Liver (tissue), 8 donors: ENCODE measurements at regions not wholly inside any gene's neighbourhood (a gene's known extent, or its start where the extent isn't known, plus 50 kb on each side); places are given as distances from the start of the nearest gene placed in this dataset.

Experiments used
- DNase-seq: peaks from one replicate; pipeline ENCODE4 v3.0.0-alpha.2; 2017; ENCODE audit warnings: low spot score
- H3K27ac ChIP-seq, 2 donors: one replicate each; pipeline ENCODE4 v1.7.0; 2013; ENCODE audit warnings: inconsistent platforms in 2 of 2, low read length in 2 of 2, control low read depth in 1 of 2, low read depth in 1 of 2, mild to moderate bottlenecking in 1 of 2
- H3K27me3 ChIP-seq, 4 donors: one replicate each; pipeline versions ENCODE4 v1.6.1 to v1.7.0; 2013; ENCODE audit warnings: low read length in 3 of 4, inconsistent platforms in 1 of 4, mild to moderate bottlenecking in 1 of 4, moderate library complexity in 1 of 4; ENCODE audit not compliant: control insufficient read depth in 4 of 4, insufficient read depth in 4 of 4
- H3K36me3 ChIP-seq, 4 donors: one replicate each; pipeline versions ENCODE4 v1.6.1 to v1.7.0; 2013; ENCODE audit warnings: low read length in 3 of 4, mild to moderate bottlenecking in 3 of 4, low read depth in 1 of 4, moderate library complexity in 1 of 4; ENCODE audit not compliant: control insufficient read depth in 4 of 4, insufficient read depth in 3 of 4
- H3K4me1 ChIP-seq, 4 donors: one replicate each; pipeline versions ENCODE4 v1.6.1 to v1.7.0; 2013; ENCODE audit warnings: low read length in 3 of 4, mild to moderate bottlenecking in 3 of 4, moderate library complexity in 1 of 4; ENCODE audit not compliant: control insufficient read depth in 4 of 4, insufficient read depth in 4 of 4
- H3K4me3 ChIP-seq, 3 donors: one replicate each; pipeline versions ENCODE4 v1.6.1 to v1.7.0; 2013; ENCODE audit warnings: low read length in 3 of 3, control low read depth in 1 of 3, low read depth in 1 of 3, mild to moderate bottlenecking in 1 of 3
- H3K9ac ChIP-seq, 2 donors: one replicate each; pipeline ENCODE4 v1.7.0; 2013; ENCODE audit warnings: low read length in 2 of 2, mild to moderate bottlenecking in 2 of 2, moderate library complexity in 2 of 2, control low read depth in 1 of 2, low read depth in 1 of 2
- H3K9me3 ChIP-seq, 4 donors: one replicate each; pipeline versions ENCODE4 v1.6.1 to v1.7.0; 2013; ENCODE audit warnings: low read length in 3 of 4; ENCODE audit not compliant: control insufficient read depth in 4 of 4
- ATF3 ChIP-seq: IDR thresholded peaks from 2 replicates; pipeline ENCODE4 v1.6.1; 2016; ENCODE audit warnings: antibody characterized with exemption
- CTCF ChIP-seq: fragments of 150-350 bp; IDR thresholded peaks from 2 replicates; pipeline ENCODE4 v1.5.1; 2017; ENCODE audit warnings: improper control_type of control experiment, low read depth, low read length; ENCODE audit not compliant: missing input control
- EGR1 ChIP-seq, 2 donors: IDR thresholded peaks; 2 replicates each; pipeline ENCODE4 v1.6.1; 2016 to 2018; ENCODE audit warnings: antibody characterized with exemption in 2 of 2, low read depth in 2 of 2
- FOXA1 ChIP-seq: IDR thresholded peaks from 2 replicates; pipeline ENCODE4 v1.6.1; 2016; ENCODE audit warnings: antibody characterized with exemption
- FOXA2 ChIP-seq: IDR thresholded peaks from 2 replicates; pipeline ENCODE4 v1.6.1; 2016; ENCODE audit warnings: antibody characterized with exemption
- GABPA ChIP-seq, 2 donors: IDR thresholded peaks in 1 of 2; conservative IDR thresholded peaks in 1 of 2; 2 replicates each; pipeline ENCODE4 v1.6.1; 2016; ENCODE audit warnings: antibody characterized with exemption in 2 of 2, mild to moderate bottlenecking in 1 of 2, moderate library complexity in 1 of 2
- HNF4A ChIP-seq, 2 donors: conservative IDR thresholded peaks; 2 replicates each; pipeline ENCODE4 v1.6.1; 2016; ENCODE audit warnings: antibody characterized with exemption in 2 of 2, mild to moderate bottlenecking in 2 of 2
- HNF4G ChIP-seq: IDR thresholded peaks from 2 replicates; pipeline ENCODE4 v1.6.1; 2016; ENCODE audit warnings: antibody characterized with exemption
- JUND ChIP-seq, 2 donors: IDR thresholded peaks; 2 replicates each; pipeline ENCODE4 v1.6.1; 2016; ENCODE audit warnings: antibody characterized with exemption in 2 of 2
- MAX ChIP-seq: IDR thresholded peaks from 2 replicates; pipeline ENCODE4 v1.6.1; 2016; ENCODE audit warnings: antibody characterized with exemption
- NR2F2 ChIP-seq: IDR thresholded peaks from 2 replicates; pipeline ENCODE4 v1.6.1; 2016; ENCODE audit warnings: antibody characterized with exemption
- RAD21 ChIP-seq, 2 donors: IDR thresholded peaks; 2 replicates each; pipeline ENCODE4 v1.6.1; 2016; ENCODE audit warnings: antibody characterized with exemption in 2 of 2, mild to moderate bottlenecking in 2 of 2
- REST ChIP-seq: IDR thresholded peaks from 2 replicates; pipeline ENCODE4 v1.6.1; 2016; ENCODE audit warnings: antibody characterized with exemption, mild to moderate bottlenecking
- RXRA ChIP-seq, 2 donors: IDR thresholded peaks; 2 replicates each; pipeline ENCODE4 v1.6.1; 2017 to 2018; ENCODE audit warnings: antibody characterized with exemption in 2 of 2, mild to moderate bottlenecking in 1 of 2
- SP1 ChIP-seq: IDR thresholded peaks from 2 replicates; pipeline ENCODE4 v1.6.1; 2018; ENCODE audit warnings: antibody characterized with exemption, mild to moderate bottlenecking
- TAF1 ChIP-seq: conservative IDR thresholded peaks from 2 replicates; pipeline ENCODE4 v1.6.1; 2016; ENCODE audit warnings: antibody characterized with exemption, mild to moderate bottlenecking
- YY1 ChIP-seq: IDR thresholded peaks from 2 replicates; pipeline ENCODE4 v1.6.1; 2016; ENCODE audit warnings: antibody characterized with exemption, mild to moderate bottlenecking
- ZBTB33 ChIP-seq: IDR thresholded peaks from 2 replicates; pipeline ENCODE4 v1.6.1; 2016; ENCODE audit warnings: antibody characterized with exemption
- WGBS: extraction: QIAGEN DNeasy Blood & Tissue Kit; methylation state at CpG from one replicate; pipeline ENCODE4 v1.1.7; 2013; 5-methylcytosine and 5-hydroxymethylcytosine counted together
- donor health status: healthy.
- donor health status: healthy.
- donor health status: healthy.
- donor health status: healthy.
- donor health status: healthy.

- no peak for TF ChIP-seq ZBTB33
- no peak for TF ChIP-seq FOXA1
- no peak for TF ChIP-seq FOXA2
- TF ChIP-seq JUND (IDR thresholded peaks at IDR 0.05): no peak
- TF ChIP-seq EGR1 (IDR thresholded peaks at IDR 0.05; ENCODE audit: low read depth in 2 of 2): no peak
- no peak for TF ChIP-seq RAD21 (IDR thresholded peaks at IDR 0.05)
- no peak for TF ChIP-seq RXRA (IDR thresholded peaks at IDR 0.05)
- no peak for TF ChIP-seq ATF3
Measured at GRCh38 chr12:86683568-86684304, 427.5 kb upstream of the MGAT4C start (continued).

GRCh38 chr12:86681060-86681459, 424.9 kb upstream of the MGAT4C start:
- Histone ChIP-seq H3K4me1 (no peaks in the 10 kb centered on the region), H3K27me3 (no peaks in the 10 kb centered on the region), H3K27ac (no peak overlapping the region), H3K4me3 (no peak overlapping the region), H3K36me3 (no peaks in the 10 kb centered on the region), H3K9ac (no peak overlapping the region), H3K9me3 (no peaks in the 10 kb centered on the region)
- 29% methylated on average over 1 of the region's 1 CpG for WGBS
- TF ChIP-seq YY1 (no peak), ATF3 (no peak), GABPA (IDR thresholded peaks at IDR 0.05 in 1 of 2, conservative IDR thresholded peaks at IDR 0.05 in 1 of 2) (no peak), ZBTB33 (no peak), JUND (IDR thresholded peaks at IDR 0.05) (no peak), HNF4G (no peak), SP1 (no peak), FOXA2 (no peak), HNF4A (conservative IDR thresholded peaks at IDR 0.05) (no peak), REST (no peak), MAX (no peak), EGR1 (IDR thresholded peaks at IDR 0.05; ENCODE audit: low read depth in 2 of 2) (no peak), NR2F2 (no peak), TAF1 (no peak), FOXA1 (no peak), RAD21 (IDR thresholded peaks at IDR 0.05) (no peak), RXRA (IDR thresholded peaks at IDR 0.05) (no peak), CTCF (no peak)
- DNase-seq: no peak
